ENCODE measurements at regions not wholly inside any gene's neighbourhood (a gene's known extent, or its start where the extent isn't known, plus 50 kb on each side); places are given as distances from the start of the nearest gene placed in this dataset.

GRCh38 chr5:142515036-142515435 is 170.9 kb downstream of the FGF1 start:
- TF ChIP-seq CTCF (IDR thresholded peaks at IDR 0.05; ENCODE audit: unreplicated experiment in 3 of 3) = no peak
- H3K27me3 Mint-ChIP-seq (ENCODE audit: low read depth) = peaks cover 4% of the 10 kb centered on the region
- peaks cover 9% of the 10 kb centered on the region for H3K9me3 Mint-ChIP-seq
- peak overlapping the region in 1 of 3 experiments; percentile 25 for H3K27ac Mint-ChIP-seq
- peaks cover 23% of the 10 kb centered on the region for H3K4me1 Mint-ChIP-seq
- H3K4me3 Mint-ChIP-seq = no peak overlapping the region
- H3K36me3 Mint-ChIP-seq (ENCODE audit: low read depth) = no peaks in the 10 kb centered on the region

GRCh38 chr5:142514196-142514595 is 171.7 kb downstream of the FGF1 start:
- H3K4me1 Mint-ChIP-seq = peaks cover 28% of the 10 kb centered on the region
- H3K9me3 Mint-ChIP-seq = peaks cover 9% of the 10 kb centered on the region
- H3K36me3 Mint-ChIP-seq (ENCODE audit: low read depth) = no peaks in the 10 kb centered on the region
- no peak overlapping the region for H3K4me3 Mint-ChIP-seq
- peaks cover 4% of the 10 kb centered on the region for H3K27me3 Mint-ChIP-seq (ENCODE audit: low read depth)
- no peak for TF ChIP-seq CTCF (IDR thresholded peaks at IDR 0.05; ENCODE audit: unreplicated experiment in 3 of 3)
- peak overlapping the region in 1 of 3 experiments; percentile 25 for H3K27ac Mint-ChIP-seq

GRCh38 chr5:142512043-142513042 is 173.5 kb downstream of the FGF1 start:
- no peaks in the 10 kb centered on the region for H3K36me3 Mint-ChIP-seq (ENCODE audit: low read depth)
- TF ChIP-seq CTCF (IDR thresholded peaks at IDR 0.05; ENCODE audit: unreplicated experiment in 3 of 3) = no peak
- H3K4me1 Mint-ChIP-seq = peaks cover 39% of the 10 kb centered on the region
- peaks cover 4% of the 10 kb centered on the region for H3K27me3 Mint-ChIP-seq (ENCODE audit: low read depth)
- peaks cover 9% of the 10 kb centered on the region for H3K9me3 Mint-ChIP-seq
- H3K27ac Mint-ChIP-seq = peak overlapping the region; percentile 14 to 39 (median 33)
- no peak overlapping the region for H3K4me3 Mint-ChIP-seq

GRCh38 chr5:142511358-142511757 is 174.5 kb downstream of the FGF1 start:
- H3K27me3 Mint-ChIP-seq (ENCODE audit: low read depth) = peaks cover 4% of the 10 kb centered on the region
- peaks cover 3% of the 10 kb centered on the region for H3K9me3 Mint-ChIP-seq
- TF ChIP-seq CTCF (IDR thresholded peaks at IDR 0.05; ENCODE audit: unreplicated experiment in 3 of 3) = no peak
- no peak overlapping the region for H3K27ac Mint-ChIP-seq
- H3K4me3 Mint-ChIP-seq = no peak overlapping the region
- H3K4me1 Mint-ChIP-seq = peaks cover 46% of the 10 kb centered on the region
- no peaks in the 10 kb centered on the region for H3K36me3 Mint-ChIP-seq (ENCODE audit: low read depth)

GRCh38 chr5:142509026-142509425 is 176.9 kb downstream of the FGF1 start:
- H3K4me1 Mint-ChIP-seq = peaks cover 53% of the 10 kb centered on the region
- peak overlapping the region; percentile 93 to 96 (median 93) for H3K27ac Mint-ChIP-seq
- no peaks in the 10 kb centered on the region for H3K9me3 Mint-ChIP-seq
- no peak overlapping the region for H3K4me3 Mint-ChIP-seq
- no peak for TF ChIP-seq CTCF (IDR thresholded peaks at IDR 0.05; ENCODE audit: unreplicated experiment in 3 of 3)
- H3K36me3 Mint-ChIP-seq (ENCODE audit: low read depth) = no peaks in the 10 kb centered on the region
- H3K27me3 Mint-ChIP-seq (ENCODE audit: low read depth) = peaks cover 4% of the 10 kb centered on the region

Measured in nephron (organoid).